ENCODE measurements at regions not wholly inside any gene's neighbourhood (a gene's known extent, or its start where the extent isn't known, plus 50 kb on each side); places are given as distances from the start of the nearest gene placed in this dataset.

GRCh38 chr18:38047820-38048219 is 482.2 kb upstream of the CELF4 start:
- no peak for TF ChIP-seq POLR2A (IDR thresholded peaks at IDR 0.05)
- TF ChIP-seq, protein P1, sequence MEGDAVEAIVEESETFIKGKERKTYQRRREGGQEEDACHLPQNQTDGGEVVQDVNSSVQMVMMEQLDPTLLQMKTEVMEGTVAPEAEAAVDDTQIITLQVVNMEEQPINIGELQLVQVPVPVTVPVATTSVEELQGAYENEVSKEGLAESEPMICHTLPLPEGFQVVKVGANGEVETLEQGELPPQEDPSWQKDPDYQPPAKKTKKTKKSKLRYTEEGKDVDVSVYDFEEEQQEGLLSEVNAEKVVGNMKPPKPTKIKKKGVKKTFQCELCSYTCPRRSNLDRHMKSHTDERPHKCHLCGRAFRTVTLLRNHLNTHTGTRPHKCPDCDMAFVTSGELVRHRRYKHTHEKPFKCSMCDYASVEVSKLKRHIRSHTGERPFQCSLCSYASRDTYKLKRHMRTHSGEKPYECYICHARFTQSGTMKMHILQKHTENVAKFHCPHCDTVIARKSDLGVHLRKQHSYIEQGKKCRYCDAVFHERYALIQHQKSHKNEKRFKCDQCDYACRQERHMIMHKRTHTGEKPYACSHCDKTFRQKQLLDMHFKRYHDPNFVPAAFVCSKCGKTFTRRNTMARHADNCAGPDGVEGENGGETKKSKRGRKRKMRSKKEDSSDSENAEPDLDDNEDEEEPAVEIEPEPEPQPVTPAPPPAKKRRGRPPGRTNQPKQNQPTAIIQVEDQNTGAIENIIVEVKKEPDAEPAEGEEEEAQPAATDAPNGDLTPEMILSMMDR (IDR thresholded peaks at IDR 0.05): no peak

Data from testis (tissue), 2 donors.